GM13976 (cell line): ENCODE measurements at regions not wholly inside any gene's neighbourhood (a gene's known extent, or its start where the extent isn't known, plus 50 kb on each side); places are given as distances from the start of the nearest gene placed in this dataset.

Source experiments
- DNase-seq: peaks from one replicate; pipeline ENCODE4 v3.0.0; 2012; ENCODE audit warnings: low spot score
- CTCF ChIP-seq: IDR thresholded peaks from 2 replicates; pipeline ENCODE4 v1.5.1; 2012; ENCODE audit warnings: borderline replicate concordance, mild to moderate bottlenecking; ENCODE audit not compliant: insufficient read depth; ENCODE audit errors: extremely low read depth, missing control alignments, control extremely low read depth
- in situ Hi-C: fragments of 300-500 bp; cut with MboI; formaldehyde crosslinking; loops from one replicate; pipeline ENCODE4 v1.12.0; 2022; ENCODE audit warnings: low sequenced_read_pairs, mixed read lengths, inconsistent platforms; ENCODE audit not compliant: unreplicated experiment

GRCh38 chr4:121220698-121221097, 56.6 kb upstream of the TNIP3 start:
- no peak for DNase-seq
- in situ Hi-C loops: no loop called here
- TF ChIP-seq CTCF: no peak

- DNase-seq: no peak
Observed at GRCh38 chr4:121219227-121219626, 55.1 kb upstream of the TNIP3 start.

GRCh38 chr4:121217351-121217750, 53.2 kb upstream of the TNIP3 start:
- DNase-seq: no peak
- no peak for TF ChIP-seq CTCF
- in situ Hi-C loops: no loop called here

More at GRCh38 chr4:121219227-121219626, 55.1 kb upstream of the TNIP3 start:
- no peak for TF ChIP-seq CTCF
- in situ Hi-C loops: no loop called here

- TF ChIP-seq CTCF: no peak
- DNase-seq: no peak
- in situ Hi-C loops: no loop called here
Observed at GRCh38 chr4:121216461-121216860, 52.3 kb upstream of the TNIP3 start.

- in situ Hi-C loops: no loop called here
- no peak for DNase-seq
- TF ChIP-seq CTCF: no peak
Observed at GRCh38 chr4:121213940-121214339, 49.8 kb upstream of the TNIP3 start.
